ENCODE measurements at regions not wholly inside any gene's neighbourhood (a gene's known extent, or its start where the extent isn't known, plus 50 kb on each side); places are given as distances from the start of the nearest gene placed in this dataset.
"Not testable (repeated sequence)": the region's sequence is repeated elsewhere in the genome, so short reads cannot be mapped to it uniquely, and the experiment has no call there.

DNA sequence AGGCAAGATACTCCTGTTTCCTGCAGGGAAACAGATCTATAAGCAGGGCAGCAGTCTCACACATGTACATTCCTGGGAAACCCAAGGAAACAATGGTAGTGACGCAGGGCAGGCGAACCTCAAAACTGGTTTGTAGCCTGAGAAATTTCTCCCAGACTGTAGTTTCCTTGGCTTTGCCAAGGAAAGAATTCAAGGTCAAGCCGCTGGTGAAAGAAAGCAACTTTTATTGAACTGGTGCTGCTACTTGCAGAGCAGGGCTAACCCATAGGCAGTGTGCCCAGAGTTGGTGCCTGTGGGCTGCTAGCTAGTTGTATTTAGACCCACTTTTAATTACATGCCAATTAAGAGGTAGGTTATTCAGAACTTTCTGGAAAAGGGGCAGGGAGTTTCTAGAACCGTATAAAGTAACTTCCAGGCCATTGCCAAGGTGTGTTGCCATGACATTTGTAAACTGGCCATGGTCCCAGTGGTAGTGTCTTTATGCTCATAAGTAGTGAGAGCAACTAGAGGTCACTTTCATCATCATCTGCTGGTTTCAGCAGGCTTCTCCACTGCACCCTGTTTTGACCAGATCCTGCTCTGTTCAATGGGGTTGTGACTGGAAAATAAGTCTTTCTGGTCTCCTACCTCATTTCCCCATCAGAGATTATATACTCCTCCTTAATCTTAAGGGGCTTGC is 89.7 kb downstream of the PPIAL4C start:
- TF ChIP-seq, protein P1, sequence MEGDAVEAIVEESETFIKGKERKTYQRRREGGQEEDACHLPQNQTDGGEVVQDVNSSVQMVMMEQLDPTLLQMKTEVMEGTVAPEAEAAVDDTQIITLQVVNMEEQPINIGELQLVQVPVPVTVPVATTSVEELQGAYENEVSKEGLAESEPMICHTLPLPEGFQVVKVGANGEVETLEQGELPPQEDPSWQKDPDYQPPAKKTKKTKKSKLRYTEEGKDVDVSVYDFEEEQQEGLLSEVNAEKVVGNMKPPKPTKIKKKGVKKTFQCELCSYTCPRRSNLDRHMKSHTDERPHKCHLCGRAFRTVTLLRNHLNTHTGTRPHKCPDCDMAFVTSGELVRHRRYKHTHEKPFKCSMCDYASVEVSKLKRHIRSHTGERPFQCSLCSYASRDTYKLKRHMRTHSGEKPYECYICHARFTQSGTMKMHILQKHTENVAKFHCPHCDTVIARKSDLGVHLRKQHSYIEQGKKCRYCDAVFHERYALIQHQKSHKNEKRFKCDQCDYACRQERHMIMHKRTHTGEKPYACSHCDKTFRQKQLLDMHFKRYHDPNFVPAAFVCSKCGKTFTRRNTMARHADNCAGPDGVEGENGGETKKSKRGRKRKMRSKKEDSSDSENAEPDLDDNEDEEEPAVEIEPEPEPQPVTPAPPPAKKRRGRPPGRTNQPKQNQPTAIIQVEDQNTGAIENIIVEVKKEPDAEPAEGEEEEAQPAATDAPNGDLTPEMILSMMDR (IDR thresholded peaks at IDR 0.05): not testable (repeated sequence)
- TF ChIP-seq EZH2, EZH2phosphoT487 (IDR thresholded peaks at IDR 0.05): not testable (repeated sequence)
